HG03521 (cell line): ENCODE measurements at regions not wholly inside any gene's neighbourhood (a gene's known extent, or its start where the extent isn't known, plus 50 kb on each side); places are given as distances from the start of the nearest gene placed in this dataset.
"Not testable (repeated sequence)": the region's sequence is repeated elsewhere in the genome, so short reads cannot be mapped to it uniquely, and the experiment has no call there.

ENCODE experiments used
- ATAC-seq: cut with Tn5 transposase; IDR thresholded peaks from one replicate; pipeline ENCODE4 v1.9.1; 2021; ENCODE audit warnings: mild to moderate bottlenecking, moderate library complexity; ENCODE audit not compliant: unreplicated experiment

- no peak for ATAC-seq
Observed at GRCh38 chr12:115297445-115297844, 613.5 kb upstream of the TBX3 start.

DNA sequence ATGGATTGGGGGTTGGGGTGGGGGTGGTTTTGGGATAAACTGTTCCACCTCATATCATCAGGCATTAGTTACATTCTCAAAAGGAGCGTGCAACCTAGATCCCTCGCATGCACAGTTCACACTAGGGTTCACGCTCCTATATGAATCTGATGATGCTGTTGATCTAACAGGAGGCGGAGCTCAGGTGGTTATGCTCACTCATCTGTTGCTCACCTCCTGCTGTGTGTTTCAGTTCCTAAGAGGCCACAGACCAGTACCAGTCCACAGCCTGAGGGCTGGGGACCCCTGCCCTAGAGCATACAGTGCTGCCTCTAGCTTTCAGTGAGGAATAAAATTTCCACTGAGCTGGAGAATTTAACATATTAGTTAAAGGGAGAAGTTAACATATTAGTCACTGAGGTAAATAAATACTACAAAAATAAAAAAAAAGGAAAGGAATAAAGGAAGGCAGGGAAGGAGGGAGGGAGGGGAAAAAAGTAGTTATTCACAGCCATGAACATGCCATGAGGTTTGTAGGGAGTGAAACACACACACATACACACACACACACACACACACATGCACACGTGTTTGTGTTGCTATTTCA, 612.7 kb upstream of the TBX3 start:
- no peak for ATAC-seq

DNA sequence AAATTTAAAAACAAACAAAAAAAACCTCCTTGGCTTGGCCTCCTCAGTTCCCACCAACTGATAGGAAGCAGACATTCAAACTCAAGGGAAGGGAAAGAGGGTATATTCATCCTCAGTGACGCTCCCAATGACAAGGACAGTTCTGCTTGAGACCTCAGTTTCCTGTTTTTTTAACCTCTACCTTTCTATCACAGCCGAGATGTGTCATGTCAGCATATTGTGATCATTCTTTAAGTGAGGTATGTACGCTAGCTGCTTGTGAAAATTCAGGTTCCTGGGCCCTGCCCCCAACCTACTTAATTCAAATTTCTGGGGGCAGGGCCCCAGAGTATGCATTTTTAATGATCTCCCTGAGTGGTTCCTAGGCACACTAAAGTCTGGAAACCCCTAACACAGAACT, 611.9 kb upstream of the TBX3 start:
- ATAC-seq = no peak

GRCh38 chr12:115294453-115295133, 610.6 kb upstream of the TBX3 start:
- ATAC-seq = no peak

- not testable (repeated sequence) for ATAC-seq
Observed at GRCh38 chr12:115285429-115285828, 601.5 kb upstream of the TBX3 start.

DNA sequence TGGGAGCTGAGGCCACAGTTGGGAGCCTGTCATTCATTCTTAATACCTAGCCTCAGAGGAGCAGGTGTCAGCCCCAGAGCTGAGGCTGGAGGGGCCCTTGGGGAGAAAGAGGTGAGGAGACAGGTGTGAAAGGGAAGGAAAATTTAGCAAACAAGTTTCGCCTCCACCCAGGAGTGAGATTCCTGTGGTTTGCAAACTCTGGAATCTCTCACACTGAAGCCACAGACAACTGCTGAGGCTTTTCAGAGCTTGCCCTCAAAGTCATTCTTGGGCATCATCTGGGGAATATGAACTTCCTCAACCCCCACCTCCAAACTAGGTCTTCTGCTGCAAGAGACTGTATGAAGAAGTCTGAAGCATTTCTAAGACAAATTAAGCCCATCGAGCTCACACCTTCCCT, 589.5 kb upstream of the TBX3 start:
- ATAC-seq = no peak

DNA sequence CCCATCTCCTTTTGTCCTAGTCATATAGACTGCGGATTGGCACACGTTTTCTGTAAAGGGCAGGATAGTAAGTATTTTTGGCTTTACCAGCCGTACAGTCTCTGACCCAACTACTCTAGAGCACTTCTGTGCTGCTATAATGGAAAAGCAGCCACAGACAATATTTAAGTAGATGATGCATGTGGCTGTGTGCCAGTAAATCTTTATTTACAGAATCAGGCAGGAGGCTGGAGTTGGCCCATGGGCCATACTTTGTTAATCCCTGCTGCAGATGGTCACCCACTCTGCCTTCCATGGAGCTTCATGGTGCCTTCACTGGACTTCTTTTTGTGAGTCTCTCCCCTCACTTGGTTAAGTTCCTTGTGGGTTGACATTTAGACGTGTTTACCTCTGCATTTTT, 584.5 kb upstream of the TBX3 start:
- ATAC-seq = no peak

DNA sequence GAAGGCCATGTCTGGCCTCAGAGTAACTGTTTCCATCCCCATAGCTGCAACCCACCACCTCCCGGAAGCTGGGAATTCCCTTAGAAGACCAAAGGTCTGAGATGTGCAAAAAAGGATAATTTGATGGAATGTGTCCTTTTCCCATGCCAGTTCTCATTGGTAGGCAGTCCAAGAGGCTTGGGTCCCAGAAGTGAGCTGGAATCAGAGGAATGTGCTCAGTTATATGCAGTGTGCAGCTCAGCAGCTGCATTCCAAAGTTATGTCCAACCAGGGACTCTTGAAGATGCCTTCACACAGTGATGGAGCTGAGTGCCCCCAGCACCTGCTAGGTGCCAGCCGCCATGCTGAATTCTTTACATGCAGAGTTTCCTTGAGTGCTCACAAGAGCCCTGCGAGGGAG, 583.9 kb upstream of the TBX3 start:
- no peak for ATAC-seq

DNA sequence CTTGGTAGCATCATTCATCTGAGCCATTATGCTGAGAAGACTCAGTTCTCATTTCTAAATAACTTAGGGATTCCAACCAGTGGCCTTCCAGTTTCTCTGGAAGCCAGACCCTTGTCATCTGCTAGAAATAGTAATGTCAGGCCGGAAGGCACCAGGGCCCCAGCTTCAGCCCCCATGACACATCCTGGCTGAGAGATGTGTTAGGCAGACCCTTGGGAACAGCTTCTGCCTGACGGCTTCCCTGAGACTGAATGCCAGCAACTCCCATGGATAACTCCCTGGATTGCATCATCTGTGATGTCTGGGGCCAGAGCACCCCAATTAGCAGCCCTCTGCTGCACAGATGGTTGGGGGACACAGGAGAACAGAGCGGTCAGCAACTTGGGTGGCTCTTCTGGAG, 583.5 kb upstream of the TBX3 start:
- no peak for ATAC-seq

- no peak for ATAC-seq
Observed at GRCh38 chr12:115264605-115265004, 580.6 kb upstream of the TBX3 start.

- ATAC-seq = no peak
Observed at GRCh38 chr12:115261691-115262398, 577.9 kb upstream of the TBX3 start.

DNA sequence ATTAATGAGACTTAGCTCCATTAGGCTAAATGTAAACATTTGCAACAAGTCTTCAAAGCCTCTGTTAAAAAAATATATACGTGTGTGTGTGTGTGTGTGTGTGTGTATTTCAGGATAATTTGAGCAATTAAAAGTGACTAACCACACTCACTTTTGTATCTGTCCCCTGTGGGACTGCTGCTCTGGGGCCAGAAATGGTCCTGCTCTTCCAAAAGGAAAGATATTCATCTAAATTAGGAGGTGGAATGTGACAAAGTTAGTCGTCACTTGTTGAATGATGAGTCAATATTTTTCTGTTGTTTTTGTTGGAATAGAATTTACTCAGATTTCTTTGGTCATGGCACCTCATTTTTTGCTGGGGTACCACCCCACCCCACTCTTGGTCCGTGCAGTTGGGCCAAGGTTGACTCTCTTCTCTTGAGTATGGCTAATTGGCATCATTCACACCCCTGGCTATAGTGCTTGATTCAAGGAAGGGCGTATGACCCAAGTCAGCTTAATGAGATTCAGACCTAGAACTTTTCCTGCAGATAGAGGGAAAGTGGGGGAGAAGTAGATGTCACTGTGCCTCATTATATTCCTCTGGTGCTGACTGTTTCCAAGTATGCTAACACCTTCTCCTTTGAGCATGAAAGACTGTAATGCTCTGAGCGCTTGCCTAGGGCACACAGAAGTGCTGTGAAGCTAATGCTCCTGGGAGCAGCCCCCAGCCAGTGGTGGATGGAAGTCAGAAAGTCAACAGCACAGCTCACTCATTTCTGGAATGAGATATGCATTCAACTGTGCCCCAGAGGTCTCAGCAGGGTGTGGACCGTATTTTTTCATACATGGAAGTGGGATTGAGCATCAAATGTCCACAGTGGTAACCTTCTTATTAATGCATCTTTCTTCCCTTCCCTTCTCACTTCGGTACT, 577.0 kb upstream of the TBX3 start:
- no peak for ATAC-seq

GRCh38 chr12:115259968-115260747, 576.2 kb upstream of the TBX3 start:
- ATAC-seq = no peak

GRCh38 chr12:115257791-115258190, 573.8 kb upstream of the TBX3 start:
- ATAC-seq = no peak

GRCh38 chr12:115255962-115256361, 572.0 kb upstream of the TBX3 start:
- ATAC-seq = no peak

DNA sequence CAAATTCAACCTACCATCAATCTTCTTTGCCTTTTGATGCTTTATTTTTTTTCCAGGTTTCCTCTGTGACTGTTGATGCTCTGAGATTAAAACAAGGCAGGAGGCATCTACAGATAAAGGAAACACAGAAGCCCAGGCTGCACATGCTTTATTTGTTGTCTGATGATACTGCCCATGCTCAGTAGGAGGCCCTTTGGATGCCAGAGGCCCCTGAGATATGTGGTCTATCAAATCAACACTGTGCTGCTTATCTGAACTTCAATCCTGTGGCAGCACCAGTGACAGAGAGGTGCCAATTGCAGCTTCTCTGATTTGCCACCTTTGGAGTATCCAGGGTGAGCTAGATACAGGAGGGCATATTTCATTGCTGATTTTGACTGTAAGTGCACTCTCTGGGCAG, 571.3 kb upstream of the TBX3 start:
- ATAC-seq = no peak

DNA sequence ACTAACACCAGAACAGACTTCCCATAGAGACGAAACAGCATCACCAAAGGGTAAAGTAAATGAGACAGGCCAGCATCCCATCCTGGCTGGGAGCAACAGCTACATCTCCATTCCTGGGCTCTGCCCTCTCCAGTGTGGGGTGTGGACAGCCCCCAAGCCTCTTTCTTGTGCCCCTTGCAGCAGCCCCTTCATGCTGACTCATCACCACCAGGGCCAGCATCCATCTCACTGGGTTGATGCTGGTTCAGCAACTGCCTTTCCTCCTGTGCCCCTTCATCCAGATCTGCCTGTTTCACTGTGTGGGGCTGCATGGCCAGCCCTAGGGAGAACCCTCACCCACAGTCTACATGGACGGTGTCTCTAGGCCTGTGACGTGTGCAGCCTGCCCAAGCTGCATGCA, 569.1 kb upstream of the TBX3 start:
- ATAC-seq = no peak

DNA sequence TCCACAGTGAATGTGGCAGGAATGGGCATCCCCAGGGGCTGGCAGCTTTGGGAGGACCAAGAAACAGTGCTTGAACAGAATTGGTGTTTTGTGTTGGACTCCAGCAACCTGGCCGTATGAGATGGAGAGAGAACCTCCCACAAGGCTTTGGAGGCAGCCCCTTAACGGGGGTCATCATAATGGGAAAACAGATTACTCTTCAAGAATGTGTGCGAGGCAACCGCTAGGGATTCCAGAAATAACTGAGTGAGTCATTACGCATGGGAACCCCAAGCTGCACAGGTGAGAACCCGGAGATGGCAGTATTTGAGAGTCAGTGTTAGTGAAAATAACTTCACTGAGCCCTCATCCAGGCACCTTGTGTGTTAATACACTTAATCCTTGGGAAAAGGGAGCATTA, 567.8 kb upstream of the TBX3 start:
- ATAC-seq = no peak

DNA sequence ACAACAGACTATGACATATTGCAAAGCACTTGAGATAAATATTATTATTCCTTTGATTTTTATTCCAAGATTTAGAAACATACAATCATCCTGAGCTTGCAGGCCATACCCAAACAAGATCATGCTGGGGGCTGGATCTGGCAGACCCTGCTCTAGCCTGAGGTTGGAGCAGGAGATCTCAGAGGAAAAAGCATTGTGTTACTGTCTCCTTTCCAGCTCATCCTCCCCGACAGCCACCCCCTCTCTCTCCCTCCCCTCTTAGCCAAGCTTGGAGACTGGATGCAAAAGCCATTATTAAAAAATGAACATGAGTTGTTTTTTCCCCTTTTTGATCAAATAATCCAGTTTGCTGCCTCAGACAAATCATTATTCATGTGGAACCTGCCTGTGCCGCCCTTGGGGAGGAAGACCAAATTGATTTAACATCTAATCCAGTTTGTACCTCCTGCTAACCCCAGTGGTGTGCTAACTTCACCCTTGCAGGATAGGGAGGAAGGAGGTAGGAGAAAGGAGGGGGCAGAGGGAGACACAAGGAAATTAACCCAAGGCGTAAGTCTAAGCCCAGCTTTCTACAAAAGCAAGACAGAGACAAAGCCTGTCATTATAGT, 565.8 kb upstream of the TBX3 start:
- no peak for ATAC-seq

- ATAC-seq = no peak
Observed at GRCh38 chr12:115245020-115245419, 561.0 kb upstream of the TBX3 start.
